ENCODE measurements at regions not wholly inside any gene's neighbourhood (a gene's known extent, or its start where the extent isn't known, plus 50 kb on each side); places are given as distances from the start of the nearest gene placed in this dataset.

GRCh38 chr3:140856905-140857304, 84.7 kb upstream of the SLC25A36 start:
- TF ChIP-seq POLR2AphosphoS5 (IDR thresholded peaks at IDR 0.05; ENCODE audit: low read depth, low read length) (no peak), TAF1 (IDR thresholded peaks at IDR 0.05; ENCODE audit: borderline replicate concordance, low read depth, low read length) (no peak), USF1 (IDR thresholded peaks at IDR 0.05; ENCODE audit: borderline replicate concordance, low read depth) (no peak), CTCF (IDR thresholded peaks at IDR 0.05) (no peak), GABPA (IDR thresholded peaks at IDR 0.05; ENCODE audit: low read depth) (no peak), RFX5 (IDR thresholded peaks at IDR 0.05; ENCODE audit: low read length) (no peak), RXRA (IDR thresholded peaks at IDR 0.05; ENCODE audit: borderline replicate concordance, low read depth) (no peak), FOXJ3 (CRISPR knock-in tag; IDR thresholded peaks at IDR 0.05) (no peak), EP300 (IDR thresholded peaks at IDR 0.05; ENCODE audit: borderline replicate concordance in 1 of 2, low read depth in 1 of 2, low read length in 1 of 2) (no peak), JUND (IDR thresholded peaks at IDR 0.05) (no peak), MAX (IDR thresholded peaks at IDR 0.05; ENCODE audit: low read depth) (no peak), YY1 (IDR thresholded peaks at IDR 0.05; ENCODE audit: low read depth) (no peak), SMC3 (IDR thresholded peaks at IDR 0.05; ENCODE audit: low read depth, low read length) (no peak), SIN3A (IDR thresholded peaks at IDR 0.05; ENCODE audit: borderline replicate concordance, low read depth, low read length) (no peak)
